DOHH2 (cell line): ENCODE measurements at regions not wholly inside any gene's neighbourhood (a gene's known extent, or its start where the extent isn't known, plus 50 kb on each side); places are given as distances from the start of the nearest gene placed in this dataset.

ENCODE experiments used
- H3F3A ChIP-seq: fragments of 200-600 bp; sonication (generic), shearing (Covaris generic); 2 replicates; pipeline ENCODE4 v1.6.0; 2016; ENCODE audit warnings: antibody characterized with exemption, mild to moderate bottlenecking; ENCODE audit not compliant: control insufficient read depth, insufficient read depth
- H3K27ac ChIP-seq: fragments of 200-600 bp; sonication (generic); 2 replicates; pipeline ENCODE4 v1.5.1; 2014; ENCODE audit warnings: low read depth, mild to moderate bottlenecking, low read length, moderate library complexity
- H3K27me3 ChIP-seq: fragments of 200-600 bp; sonication (generic); 2 replicates; pipeline ENCODE4 v1.6.1; 2014; ENCODE audit warnings: mild to moderate bottlenecking, low read length, mixed read lengths; ENCODE audit not compliant: control insufficient read depth
- H3K36me3 ChIP-seq: fragments of 200-600 bp; sonication (generic); 2 replicates; pipeline ENCODE4 v1.6.1; 2014; ENCODE audit warnings: mild to moderate bottlenecking, low read length, moderate library complexity, mixed read lengths; ENCODE audit not compliant: control insufficient read depth
- H3K4me1 ChIP-seq: fragments of 200-600 bp; sonication (generic); 2 replicates; pipeline ENCODE4 v1.6.1; 2014; ENCODE audit warnings: mild to moderate bottlenecking, low read length, mixed read lengths; ENCODE audit not compliant: control insufficient read depth
- H3K4me2 ChIP-seq: fragments of 200-600 bp; sonication (generic); 2 replicates; pipeline ENCODE4 v1.6.0; 2014; ENCODE audit warnings: mild to moderate bottlenecking, low read length, moderate library complexity
- H3K4me3 ChIP-seq: fragments of 200-600 bp; sonication (generic); 2 replicates; pipeline ENCODE4 v1.5.1; 2014; ENCODE audit warnings: mild to moderate bottlenecking, low read length, mixed read lengths
- H3K79me2 ChIP-seq: fragments of 200-600 bp; sonication (generic); 2 replicates; pipeline ENCODE4 v1.6.1; 2014; ENCODE audit warnings: mild to moderate bottlenecking, low read length, mixed read lengths; ENCODE audit not compliant: control insufficient read depth
- H3K9me2 ChIP-seq: fragments of 200-600 bp; sonication (generic); replicated peaks from 2 replicates; pipeline ENCODE4 v1.6.1; 2014; ENCODE audit warnings: mild to moderate bottlenecking, low read length, mixed read lengths; ENCODE audit not compliant: control insufficient read depth
- H3K9me3 ChIP-seq: fragments of 200-600 bp; sonication (generic); 2 replicates; pipeline ENCODE4 v1.6.1; 2014; ENCODE audit warnings: antibody characterized with exemption, low read length, mixed read lengths; ENCODE audit not compliant: control insufficient read depth, insufficient read depth
- H4K20me1 ChIP-seq: fragments of 200-600 bp; sonication (generic); 2 replicates; pipeline ENCODE4 v1.6.0; 2014; ENCODE audit warnings: low read depth, mild to moderate bottlenecking, antibody characterized with exemption, low read length, moderate library complexity; ENCODE audit not compliant: control insufficient read depth, insufficient read depth
- EZH2phosphoT487 ChIP-seq: fragments of 200-600 bp; sonication (generic); IDR thresholded peaks from 2 replicates; pipeline ENCODE4 v1.6.1; 2017; ENCODE audit warnings: borderline replicate concordance, mild to moderate bottlenecking, antibody characterized with exemption, low read length, moderate library complexity, mixed read lengths
- TF ChIP-seq, protein P1 (sequence below): fragments of 200-600 bp; sonication (generic); IDR thresholded peaks from one replicate; pipeline ENCODE4 v1.5.1; 2014; ENCODE audit warnings: antibody characterized with exemption, mild to moderate bottlenecking, low read depth, low read length; ENCODE audit not compliant: poor library complexity, severe bottlenecking

DNA sequence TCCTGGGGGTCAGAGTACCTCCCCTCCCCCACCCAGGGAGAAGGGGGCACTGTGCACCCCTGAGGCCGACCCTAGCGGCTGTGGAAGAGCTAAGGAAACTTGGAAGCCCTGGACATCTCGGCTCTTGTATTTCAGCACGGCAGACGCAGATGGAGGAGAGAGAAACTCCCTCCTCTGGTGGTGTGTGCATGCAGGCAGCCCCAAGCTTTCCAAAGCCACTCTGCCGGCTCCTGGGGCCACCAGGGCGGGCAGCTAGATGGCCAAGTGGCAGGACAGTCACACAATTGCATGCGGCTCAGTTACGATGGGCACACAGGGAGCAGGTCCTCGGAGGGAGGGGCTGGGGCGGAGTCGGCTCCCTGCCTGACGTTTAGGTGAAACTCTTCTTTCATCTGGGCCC is 195.5 kb downstream of the RBFOX3 start:
- no peaks in the 10 kb centered on the region for H3K4me1 ChIP-seq
- H4K20me1 ChIP-seq: no peaks in the 10 kb centered on the region
- H3K27me3 ChIP-seq: no peaks in the 10 kb centered on the region

DNA sequence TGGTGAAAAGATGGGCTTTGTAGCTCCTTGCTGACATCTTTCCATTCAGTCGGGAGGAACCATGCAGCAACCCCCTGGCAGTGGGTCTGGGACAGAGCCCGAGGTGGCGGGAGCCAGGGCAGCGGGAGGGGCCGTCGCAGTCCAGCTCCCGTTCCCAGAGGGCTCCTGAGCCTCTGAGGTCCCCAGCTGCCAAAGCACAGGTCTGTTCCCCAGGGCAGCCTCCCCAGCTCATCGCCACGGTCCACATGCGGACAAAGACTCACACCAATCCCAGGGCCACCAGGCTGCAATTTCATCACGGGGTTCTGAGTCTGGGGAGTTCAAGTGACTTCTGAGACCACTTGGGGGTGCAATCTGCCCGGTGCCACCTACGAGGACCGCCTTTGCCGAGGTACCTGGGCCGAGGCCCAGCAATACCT is 196.0 kb downstream of the RBFOX3 start:
- Histone ChIP-seq H3F3A (no peaks in the 10 kb centered on the region; the same call in 1 of the 2 replicates), H3K36me3 (no peaks in the 10 kb centered on the region), H3K79me2 (no peaks in the 10 kb centered on the region), H4K20me1 (no peaks in the 10 kb centered on the region), H3K9me3 (no peaks in the 10 kb centered on the region), H3K4me2 (no peak overlapping the region), H3K4me1 (no peaks in the 10 kb centered on the region), H3K27ac (no peak overlapping the region), H3K9me2 (no peaks in the 10 kb centered on the region), H3K4me3 (no peak overlapping the region), H3K27me3 (no peaks in the 10 kb centered on the region)
- no peak for TF ChIP-seq EZH2phosphoT487
- TF ChIP-seq, protein P1, sequence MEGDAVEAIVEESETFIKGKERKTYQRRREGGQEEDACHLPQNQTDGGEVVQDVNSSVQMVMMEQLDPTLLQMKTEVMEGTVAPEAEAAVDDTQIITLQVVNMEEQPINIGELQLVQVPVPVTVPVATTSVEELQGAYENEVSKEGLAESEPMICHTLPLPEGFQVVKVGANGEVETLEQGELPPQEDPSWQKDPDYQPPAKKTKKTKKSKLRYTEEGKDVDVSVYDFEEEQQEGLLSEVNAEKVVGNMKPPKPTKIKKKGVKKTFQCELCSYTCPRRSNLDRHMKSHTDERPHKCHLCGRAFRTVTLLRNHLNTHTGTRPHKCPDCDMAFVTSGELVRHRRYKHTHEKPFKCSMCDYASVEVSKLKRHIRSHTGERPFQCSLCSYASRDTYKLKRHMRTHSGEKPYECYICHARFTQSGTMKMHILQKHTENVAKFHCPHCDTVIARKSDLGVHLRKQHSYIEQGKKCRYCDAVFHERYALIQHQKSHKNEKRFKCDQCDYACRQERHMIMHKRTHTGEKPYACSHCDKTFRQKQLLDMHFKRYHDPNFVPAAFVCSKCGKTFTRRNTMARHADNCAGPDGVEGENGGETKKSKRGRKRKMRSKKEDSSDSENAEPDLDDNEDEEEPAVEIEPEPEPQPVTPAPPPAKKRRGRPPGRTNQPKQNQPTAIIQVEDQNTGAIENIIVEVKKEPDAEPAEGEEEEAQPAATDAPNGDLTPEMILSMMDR: no peak

More for the DNA sequence above, 195.5 kb downstream of the RBFOX3 start:
- TF ChIP-seq, protein P1: no peak
- TF ChIP-seq EZH2phosphoT487: no peak
- Histone ChIP-seq H3F3A (no peaks in the 10 kb centered on the region; the same call in 1 of the 2 replicates), H3K9me2 (no peaks in the 10 kb centered on the region), H3K79me2 (no peaks in the 10 kb centered on the region), H3K36me3 (no peaks in the 10 kb centered on the region), H3K9me3 (no peaks in the 10 kb centered on the region), H3K4me2 (no peak overlapping the region), H3K4me3 (no peak overlapping the region), H3K27ac (no peak overlapping the region)

DNA sequence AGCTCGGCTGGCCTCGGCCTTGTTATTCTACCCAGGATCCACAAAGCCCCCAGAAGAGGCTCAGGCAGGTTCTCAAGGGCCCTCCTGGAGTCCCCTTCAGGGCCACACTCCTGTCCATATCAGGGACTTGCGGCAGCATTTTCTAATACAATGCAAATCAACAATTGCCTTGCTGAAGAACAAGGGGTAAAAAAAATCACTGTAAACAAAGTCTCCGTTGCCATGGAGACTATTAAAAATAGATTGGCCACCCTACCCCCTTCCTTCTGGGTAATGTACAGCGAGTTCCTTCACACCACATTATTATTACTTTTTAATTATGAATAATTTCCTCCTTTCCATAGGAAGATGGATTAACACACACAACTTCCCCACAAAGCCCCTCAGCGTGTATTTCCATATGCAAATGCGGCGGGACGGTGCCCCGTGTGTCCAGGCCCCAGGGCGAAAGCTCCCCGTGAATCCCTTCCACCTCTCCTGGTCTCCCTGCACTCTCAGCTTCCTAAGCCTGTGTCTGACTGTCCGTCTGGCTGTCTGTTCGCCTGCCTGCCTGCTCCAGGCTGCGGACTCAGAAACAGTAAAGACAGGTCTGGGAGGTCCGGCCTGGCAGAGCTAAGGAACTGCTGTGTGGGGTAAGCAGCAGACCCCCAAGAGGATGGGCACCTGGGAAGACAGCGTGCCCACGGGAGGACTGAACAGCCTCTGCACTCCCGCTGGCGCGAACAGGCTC is 196.6 kb downstream of the RBFOX3 start:
- no peaks in the 10 kb centered on the region for H3K36me3 ChIP-seq
- no peak for TF ChIP-seq EZH2phosphoT487
- TF ChIP-seq, protein P1: no peak
- no peaks in the 10 kb centered on the region; the same call in 1 of the 2 replicates for H3F3A ChIP-seq
- H3K9me3 ChIP-seq: no peaks in the 10 kb centered on the region
- no peak overlapping the region for H3K27ac ChIP-seq
- no peaks in the 10 kb centered on the region for H3K9me2 ChIP-seq
- no peaks in the 10 kb centered on the region for H3K27me3 ChIP-seq
- no peaks in the 10 kb centered on the region for H3K4me1 ChIP-seq
- H3K4me2 ChIP-seq: no peak overlapping the region
- H3K79me2 ChIP-seq: no peaks in the 10 kb centered on the region
- H3K4me3 ChIP-seq: no peak overlapping the region
- no peaks in the 10 kb centered on the region for H4K20me1 ChIP-seq
